A549 (cell line): ENCODE measurements at regions not wholly inside any gene's neighbourhood (a gene's known extent, or its start where the extent isn't known, plus 50 kb on each side); places are given as distances from the start of the nearest gene placed in this dataset.

ENCODE experiments used
- ATAC-seq, 2 experiments: fragments of 200-7000 bp in 1 of 2; fragments of >200 bp in 1 of 2; cut with Nextera tagmentation in 1 of 2; cut with Tn5 transposase in 1 of 2; 3 replicates each; pipeline versions ENCODE4 v1.8.0 to v1.9.1; 2018 to 2020; ENCODE audit warnings: mild to moderate bottlenecking in 1 of 2, moderate library complexity in 1 of 2
- CTCF ChIA-PET: fragments of 300-600 bp; sonication (Branson Sonifier 250); formaldehyde crosslinking; extraction: SDS; loops from one replicate; lab custom pipeline; 2021; ENCODE audit warnings: antibody characterized with exemption, inconsistent platforms; lab: Yijun Ruan, JAX
- POLR2A ChIA-PET: fragments of 350-600 bp; formaldehyde crosslinking; extraction: SDS; loops from one replicate; lab custom pipeline; 2021; ENCODE audit warnings: antibody characterized with exemption, inconsistent platforms; lab: Yijun Ruan, JAX
- DNase-seq, 2 experiments: peaks; one replicate each; pipeline versions ENCODE4 v3.0.0 to v3.0.0-alpha.2; 2011 to 2016; ENCODE audit warnings: low read depth in 1 of 2, low spot score in 1 of 2
- FAIRE-seq: peaks from 2 replicates; lab custom pipeline; 2011; peaks lifted over from hg19 to GRCh38; lab: Jason Lieb, UNC
- H3K27ac ChIP-seq, 2 experiments: fragments of >200 bp; sonication (Bioruptor Twin); formaldehyde crosslinking; 3 replicates each; pipeline ENCODE4 v1.5.1; 2016 to 2017
- H3K4me1 ChIP-seq: fragments of >200 bp; sonication (Bioruptor Twin); formaldehyde crosslinking; 3 replicates; pipeline ENCODE4 v1.6.1; 2016
- H3K4me2 ChIP-seq: fragments of >200 bp; sonication (Bioruptor Twin); formaldehyde crosslinking; 3 replicates; pipeline ENCODE4 v1.6.1; 2016
- H3K4me3 ChIP-seq: fragments of >200 bp; sonication (Bioruptor Twin); formaldehyde crosslinking; 3 replicates; pipeline ENCODE4 v1.5.1; 2016
- H3K9me3 ChIP-seq: fragments of >200 bp; sonication (Bioruptor Twin); formaldehyde crosslinking; 3 replicates; pipeline ENCODE4 v1.6.1; 2016
- BHLHE40 ChIP-seq: IDR thresholded peaks from 2 replicates; pipeline ENCODE4 v1.6.1; 2012; ENCODE audit warnings: low read depth, low read length, inconsistent platforms
- CBX2 ChIP-seq: fragments of 200-600 bp; sonication (generic); IDR thresholded peaks from 2 replicates; pipeline ENCODE4 v1.6.1; 2016; ENCODE audit warnings: low read depth, mild to moderate bottlenecking, borderline replicate concordance
- CHD4 ChIP-seq: fragments of 200-600 bp; sonication (generic); IDR thresholded peaks from 2 replicates; pipeline ENCODE4 v1.6.1; 2016; ENCODE audit warnings: antibody characterized with exemption, mild to moderate bottlenecking, borderline replicate concordance
- EHF ChIP-seq: fragments of 250-450 bp; sonication (Bioruptor Pico); IDR thresholded peaks from 2 replicates; pipeline ENCODE4 v1.5.0; 2020; ENCODE audit warnings: mild to moderate bottlenecking
- EP300 ChIP-seq, 2 experiments: fragments of >200 bp; sonication (Bioruptor Twin); formaldehyde crosslinking; IDR thresholded peaks; 2 replicates in 1 of 2; 3 replicates in 1 of 2; pipeline ENCODE4 v1.6.1; 2016 to 2017
- ESRRA ChIP-seq: fragments of 150-350 bp; IDR thresholded peaks from 2 replicates; pipeline ENCODE4 v1.6.1; 2014; ENCODE audit warnings: mild to moderate bottlenecking, low read length, borderline replicate concordance
- JUN ChIP-seq, 2 experiments: fragments of >200 bp; sonication (Bioruptor Twin); formaldehyde crosslinking; IDR thresholded peaks; 2 replicates in 1 of 2; 3 replicates in 1 of 2; pipeline ENCODE4 v1.6.1; 2016 to 2017
- KDM1A ChIP-seq: fragments of 200-600 bp; sonication (generic); IDR thresholded peaks from 2 replicates; pipeline ENCODE4 v1.6.1; 2016; ENCODE audit warnings: low read depth, mild to moderate bottlenecking
- KDM5A ChIP-seq: fragments of 200-600 bp; sonication (generic); IDR thresholded peaks from 2 replicates; pipeline ENCODE4 v1.6.1; 2016; ENCODE audit warnings: antibody characterized with exemption, mild to moderate bottlenecking
- MAFK ChIP-seq: fragments of 450-650 bp; IDR thresholded peaks from 2 replicates; pipeline ENCODE4 v1.6.1; 2014; ENCODE audit not compliant: partially characterized antibody
- MAZ ChIP-seq: fragments of 150-350 bp; IDR thresholded peaks from 2 replicates; pipeline ENCODE4 v1.6.1; 2014; ENCODE audit warnings: antibody characterized with exemption, low read depth, low read length, borderline replicate concordance
- NFE2L2 ChIP-seq: fragments of 150-350 bp; conservative IDR thresholded peaks from 2 replicates; pipeline ENCODE4 v1.6.1; 2014; ENCODE audit warnings: low read length
- NPAS2 ChIP-seq: fragments of 250-450 bp; sonication (Bioruptor Pico); IDR thresholded peaks from 2 replicates; pipeline ENCODE4 v1.8.0; 2022; ENCODE audit warnings: mild to moderate bottlenecking, moderate library complexity, borderline replicate concordance
- NR3C1 ChIP-seq: fragments of >200 bp; sonication (Bioruptor Twin); formaldehyde crosslinking; IDR thresholded peaks from 3 replicates; pipeline ENCODE4 v1.6.1; 2017
- POLR2A ChIP-seq: IDR thresholded peaks from 2 replicates; pipeline ENCODE4 v1.6.1; 2012; ENCODE audit warnings: mild to moderate bottlenecking, low read length
- POLR2AphosphoS2 ChIP-seq: conservative IDR thresholded peaks from 2 replicates; pipeline ENCODE4 v1.6.1; 2012; ENCODE audit warnings: low read length, improper control_type of control experiment, inconsistent platforms
- RARB ChIP-seq: fragments of 250-450 bp; sonication (Bioruptor Pico); IDR thresholded peaks from 2 replicates; pipeline ENCODE4 v1.8.0; 2021; ENCODE audit warnings: mild to moderate bottlenecking, moderate library complexity
- RCOR1 ChIP-seq: fragments of 150-350 bp; IDR thresholded peaks from 2 replicates; pipeline ENCODE4 v1.6.1; 2014; ENCODE audit warnings: antibody characterized with exemption, low read length, low read depth
- REST ChIP-seq: fragments of 200-600 bp; sonication (generic); IDR thresholded peaks from 2 replicates; pipeline ENCODE4 v1.6.1; 2016; ENCODE audit warnings: antibody characterized with exemption, mild to moderate bottlenecking, moderate library complexity
- ZSCAN20 ChIP-seq: fragments of 250-450 bp; sonication (Bioruptor Pico); IDR thresholded peaks from 2 replicates; pipeline ENCODE4 v1.8.0; 2022; ENCODE audit warnings: mild to moderate bottlenecking, moderate library complexity
- WGBS: methylation state at CpG from one replicate; pipeline ENCODE4 v1.1.6; 2017; ENCODE audit errors: missing lambda C conversion rate; 5-methylcytosine and 5-hydroxymethylcytosine counted together
- TF ChIP-seq, protein P1 (sequence below): fragments of >200 bp; sonication (Bioruptor Twin); formaldehyde crosslinking; IDR thresholded peaks from 2 replicates; pipeline ENCODE4 v1.6.1; 2016
- TF ChIP-seq, protein P2 (sequence below): fragments of >200 bp; sonication (Bioruptor Twin); formaldehyde crosslinking; IDR thresholded peaks from 3 replicates; pipeline ENCODE4 v1.6.1; 2016

DNA sequence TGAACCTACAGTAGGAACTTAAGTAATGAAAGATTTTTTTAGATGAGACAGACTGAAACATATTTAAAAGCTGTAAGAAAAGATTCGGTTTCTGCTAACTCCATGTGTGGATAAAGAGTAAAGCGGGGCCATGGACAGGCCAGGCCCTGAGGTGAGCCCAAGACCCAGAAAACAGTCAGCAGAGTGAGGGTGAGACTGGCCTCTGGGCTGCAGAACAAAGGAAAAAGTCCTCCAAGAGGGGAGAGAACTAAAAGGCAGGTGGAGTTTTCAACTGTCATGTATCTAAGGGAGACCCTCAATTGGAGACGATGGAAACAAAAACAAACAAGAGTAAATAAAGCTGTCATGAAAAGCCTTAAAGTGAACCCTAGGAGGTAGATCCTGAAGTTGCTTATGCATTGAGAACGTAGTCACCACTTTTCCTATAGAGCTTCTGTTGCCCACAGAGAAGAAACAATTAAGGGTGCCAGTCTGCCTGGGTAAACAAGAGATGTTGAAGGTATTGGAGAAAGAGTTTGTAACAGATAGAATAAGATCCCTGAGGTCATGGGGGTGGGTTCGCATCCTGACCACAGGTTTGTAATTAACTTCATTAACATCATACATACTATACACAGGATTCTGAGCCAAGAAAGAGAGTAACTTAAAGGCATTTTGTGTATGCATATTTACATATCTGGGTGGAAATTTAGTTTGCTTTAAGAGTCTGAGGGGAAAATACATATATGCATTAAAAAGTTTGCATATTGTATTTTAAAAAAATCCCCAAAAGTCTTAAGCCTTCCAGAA lies 268.7 kb upstream of the PDE3A start:
- Histone ChIP-seq H3K4me2 (no peak overlapping the region), H3K9me3 (no peaks in the 10 kb centered on the region), H3K4me1 (no peaks in the 10 kb centered on the region), H3K27ac (no peak overlapping the region), H3K4me3 (no peak overlapping the region)
- DNase-seq (no peak), FAIRE-seq (no peak), ATAC-seq (no peak)
- TF ChIP-seq BHLHE40 = no peak
- no peak for TF ChIP-seq ZSCAN20 (CRISPR knock-in tag)
- TF ChIP-seq POLR2AphosphoS2 = no peak
- TF ChIP-seq EHF = no peak
- no peak for TF ChIP-seq RARB (CRISPR knock-in tag)
- TF ChIP-seq, protein P1, sequence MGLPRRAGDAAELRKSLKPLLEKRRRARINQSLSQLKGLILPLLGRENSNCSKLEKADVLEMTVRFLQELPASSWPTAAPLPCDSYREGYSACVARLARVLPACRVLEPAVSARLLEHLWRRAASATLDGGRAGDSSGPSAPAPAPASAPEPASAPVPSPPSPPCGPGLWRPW = no peak
- no peak for TF ChIP-seq ESRRA
- no peak for TF ChIP-seq CBX2
- TF ChIP-seq, protein P2, sequence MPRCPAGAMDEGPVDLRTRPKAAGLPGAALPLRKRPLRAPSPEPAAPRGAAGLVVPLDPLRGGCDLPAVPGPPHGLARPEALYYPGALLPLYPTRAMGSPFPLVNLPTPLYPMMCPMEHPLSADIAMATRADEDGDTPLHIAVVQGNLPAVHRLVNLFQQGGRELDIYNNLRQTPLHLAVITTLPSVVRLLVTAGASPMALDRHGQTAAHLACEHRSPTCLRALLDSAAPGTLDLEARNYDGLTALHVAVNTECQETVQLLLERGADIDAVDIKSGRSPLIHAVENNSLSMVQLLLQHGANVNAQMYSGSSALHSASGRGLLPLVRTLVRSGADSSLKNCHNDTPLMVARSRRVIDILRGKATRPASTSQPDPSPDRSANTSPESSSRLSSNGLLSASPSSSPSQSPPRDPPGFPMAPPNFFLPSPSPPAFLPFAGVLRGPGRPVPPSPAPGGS = no peak
- no peak for TF ChIP-seq NR3C1
- no peak for TF ChIP-seq REST
- TF ChIP-seq CHD4 = no peak
- no peak for TF ChIP-seq NPAS2 (CRISPR knock-in tag)
- no peak for TF ChIP-seq KDM5A
- no peak for TF ChIP-seq JUN (IDR thresholded peaks at IDR 0.05)
- TF ChIP-seq NFE2L2 = no peak
- no peak for TF ChIP-seq KDM1A
- TF ChIP-seq RCOR1 = no peak
- ChIA-PET CTCF (no interaction called here), POLR2A (no interaction called here)
- 56% methylated on average over 5 of the region's 5 CpGs for WGBS

DNA sequence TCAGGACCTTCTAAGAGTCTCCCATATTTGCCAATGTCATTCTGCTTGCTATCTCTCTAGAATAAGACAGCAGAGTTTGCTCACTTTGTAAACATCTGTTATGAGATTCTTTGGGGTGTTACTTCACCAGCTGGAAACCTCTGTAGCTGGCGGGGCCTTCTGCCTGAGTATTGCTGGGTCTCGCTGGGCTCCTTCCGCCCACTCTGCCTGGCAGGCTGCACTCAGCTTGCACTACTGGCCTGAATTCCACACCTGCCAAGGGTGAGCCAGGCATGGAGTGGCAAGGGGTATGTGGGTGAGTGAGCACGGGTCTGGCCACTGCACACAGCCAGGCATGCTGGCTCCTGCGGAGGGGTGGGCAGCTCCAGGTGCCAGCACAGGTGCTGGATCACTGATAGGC lies 267.3 kb upstream of the PDE3A start:
- FAIRE-seq = no peak
- CTCF ChIA-PET = interaction anchor here (0.6 to 1.3 kb wide), 3 partner anchors 10 to 1329 kb away, joined by 3 read pairs; no protein-coding TSS in a partner anchor
- Histone ChIP-seq H3K9me3 (no peaks in the 10 kb centered on the region), H3K4me1 (no peaks in the 10 kb centered on the region), H3K27ac (no peak overlapping the region), H3K4me3 (no peak overlapping the region), H3K4me2 (no peak overlapping the region)
- no peak for DNase-seq
- 92% methylated on average over 3 of the region's 5 CpGs for WGBS
- no peak for ATAC-seq
- no peak for TF ChIP-seq NR3C1
- TF ChIP-seq ESRRA = no peak
- no peak for TF ChIP-seq POLR2A
- no peak for TF ChIP-seq MAFK
- TF ChIP-seq EP300 (IDR thresholded peaks at IDR 0.05) = no peak
- TF ChIP-seq MAZ = no peak
- POLR2A ChIA-PET = no interaction called here
